NB4 (cell line): ENCODE measurements at regions not wholly inside any gene's neighbourhood (a gene's known extent, or its start where the extent isn't known, plus 50 kb on each side); places are given as distances from the start of the nearest gene placed in this dataset.

ENCODE experiments used
- CTCF ChIP-seq: IDR thresholded peaks from one replicate; pipeline ENCODE4 v1.5.1; 2012; ENCODE audit warnings: low read depth, low read length
- MAX ChIP-seq: IDR thresholded peaks from 2 replicates; pipeline ENCODE4 v1.6.1; 2011; ENCODE audit warnings: low read depth, low read length
- MYC ChIP-seq: IDR thresholded peaks from 2 replicates; pipeline ENCODE4 v1.6.1; 2011; ENCODE audit warnings: low read depth, low read length
- POLR2A ChIP-seq: IDR thresholded peaks from 2 replicates; pipeline ENCODE4 v1.6.1; 2011; ENCODE audit warnings: mild to moderate bottlenecking; ENCODE audit not compliant: insufficient read length; ENCODE audit errors: extremely low read depth

GRCh38 chr1:60850084-60850483 lies 232.3 kb upstream of the NFIA start:
- TF ChIP-seq CTCF = no peak
- TF ChIP-seq MYC = no peak
- TF ChIP-seq POLR2A = no peak
- no peak for TF ChIP-seq MAX
